Epidermal melanocyte (primary cell): ENCODE measurements at regions not wholly inside any gene's neighbourhood (a gene's known extent, or its start where the extent isn't known, plus 50 kb on each side); places are given as distances from the start of the nearest gene placed in this dataset.

ENCODE experiments used
- DNase-seq: peaks from one replicate; pipeline ENCODE4 v3.0.0; 2011; ENCODE audit warnings: low spot score; ENCODE audit not compliant: insufficient read length

GRCh38 chr3:55343486-55344357 is 143.4 kb downstream of the WNT5A start:
- DNase-seq: no peak

GRCh38 chr3:55341502-55342031 is 145.5 kb downstream of the WNT5A start:
- DNase-seq: no peak

- no peak for DNase-seq
Observed at GRCh38 chr3:55339819-55340218, 147.3 kb downstream of the WNT5A start.

- DNase-seq: no peak
Observed at GRCh38 chr3:55339390-55339789, 147.7 kb downstream of the WNT5A start.

GRCh38 chr3:55337641-55338180 is 149.4 kb downstream of the WNT5A start:
- DNase-seq: no peak

- DNase-seq: no peak
Observed at GRCh38 chr3:55333923-55334322, 153.2 kb downstream of the WNT5A start.

GRCh38 chr3:55333046-55333445 is 154.1 kb downstream of the WNT5A start:
- DNase-seq: no peak

GRCh38 chr3:55332176-55332575 is 154.9 kb downstream of the WNT5A start:
- no peak for DNase-seq

GRCh38 chr3:55331524-55331923 is 155.6 kb downstream of the WNT5A start:
- no peak for DNase-seq

- DNase-seq: no peak
Observed at GRCh38 chr3:55330756-55331155, 156.3 kb downstream of the WNT5A start.

GRCh38 chr3:55330355-55330754 is 156.8 kb downstream of the WNT5A start:
- DNase-seq: peak; percentile 41

- DNase-seq: no peak
Observed at GRCh38 chr3:55329849-55330248, 157.3 kb downstream of the WNT5A start.

GRCh38 chr3:55327131-55327920 is 159.8 kb downstream of the WNT5A start:
- no peak for DNase-seq

GRCh38 chr3:55322638-55323037 is 164.5 kb downstream of the WNT5A start:
- DNase-seq: no peak

GRCh38 chr3:55320928-55321327 is 166.2 kb downstream of the WNT5A start:
- no peak for DNase-seq

GRCh38 chr3:55315396-55315795 is 171.7 kb downstream of the WNT5A start:
- DNase-seq: no peak

GRCh38 chr3:55313666-55314065 is 173.4 kb downstream of the WNT5A start:
- DNase-seq: no peak

GRCh38 chr3:55309336-55309735 is 177.8 kb downstream of the WNT5A start:
- DNase-seq: no peak

- DNase-seq: no peak
Observed at GRCh38 chr3:55307622-55308021, 179.5 kb downstream of the WNT5A start.

- DNase-seq: no peak
Observed at GRCh38 chr3:55305696-55306485, 181.2 kb downstream of the WNT5A start.

- DNase-seq: no peak
Observed at GRCh38 chr3:55300701-55301100, 186.4 kb downstream of the WNT5A start.
